T-cell (primary cell): ENCODE measurements at regions not wholly inside any gene's neighbourhood (a gene's known extent, or its start where the extent isn't known, plus 50 kb on each side); places are given as distances from the start of the nearest gene placed in this dataset.
"Not testable (repeated sequence)": the region's sequence is repeated elsewhere in the genome, so short reads cannot be mapped to it uniquely, and the experiment has no call there.

Source experiments
- ATAC-seq, 4 experiments: fragments of 200-7000 bp in 3 of 4; fragments of 150-1000 bp in 1 of 4; cut with Tn5 transposase; replicated peaks in 1 of 4; 1 replicate in 3 of 4; 2 replicates in 1 of 4; pipeline ENCODE4 v1.10.0; 2021; ENCODE audit warnings: moderate library complexity in 3 of 4, mild to moderate bottlenecking in 2 of 4, moderate number of reproducible peaks in 1 of 4
- CTCF ChIA-PET, 2 donors: fragments of 300-600 bp; sonication (Branson Sonifier 250); formaldehyde crosslinking; loops; one replicate each; lab custom pipeline; 2022; ENCODE audit warnings: antibody characterized with exemption in 2 of 2; lab: Charles Lee
- POLR2A ChIA-PET, 2 donors: fragments of 300-600 bp; sonication (Branson Sonifier 250); formaldehyde crosslinking; loops; one replicate each; lab custom pipeline; 2022; ENCODE audit warnings: antibody characterized with exemption in 2 of 2; lab: Charles Lee
- DNase-seq, 35 experiments: peaks; one replicate each; pipeline versions ENCODE4 v3.0.0 to v3.0.0-alpha.2; 2013 to 2023
- H3K27ac ChIP-seq: one replicate; pipeline ENCODE4 v1.5.1; 2013; ENCODE audit warnings: low read length
- H3K27me3 ChIP-seq, 2 experiments: replicated peaks in 1 of 2; 1 replicate in 1 of 2; 2 replicates in 1 of 2; pipeline versions ENCODE4 v1.6.1 to v1.7.0; 2013; ENCODE audit warnings: low read length in 1 of 2, mixed read lengths in 1 of 2; ENCODE audit not compliant: control insufficient read depth in 2 of 2, insufficient read depth in 2 of 2; ENCODE audit errors: extremely low read depth in 1 of 2
- H3K36me3 ChIP-seq, 2 donors: 1 replicate in 1 of 2; 2 replicates in 1 of 2; pipeline versions ENCODE4 v1.6.1 to v1.7.0; 2013; ENCODE audit warnings: low read length in 1 of 2; ENCODE audit not compliant: control insufficient read depth in 2 of 2, insufficient read depth in 1 of 2; ENCODE audit errors: extremely low read depth in 1 of 2
- H3K4me1 ChIP-seq, 2 experiments: 1 replicate in 1 of 2; 2 replicates in 1 of 2; pipeline versions ENCODE4 v1.6.1 to v1.7.0; 2013; ENCODE audit warnings: low read length in 2 of 2, mixed read lengths in 1 of 2; ENCODE audit not compliant: insufficient read depth in 2 of 2, control insufficient read depth in 1 of 2; ENCODE audit errors: extremely low read depth in 1 of 2
- H3K4me3 ChIP-seq, 2 donors: 1 replicate in 1 of 2; 2 replicates in 1 of 2; pipeline versions ENCODE4 v1.5.1 to v1.7.0; 2013; ENCODE audit warnings: mild to moderate bottlenecking in 2 of 2, low read length in 1 of 2, moderate library complexity in 1 of 2; ENCODE audit not compliant: control insufficient read depth in 1 of 2; ENCODE audit errors: extremely low read depth in 1 of 2
- H3K9me3 ChIP-seq: 2 replicates; pipeline ENCODE4 v1.7.0; 2013
- H3K27ac Mint-ChIP-seq, 2 donors: one replicate each; pipeline ENCODE4 v1.8.0; 2020 to 2021; ENCODE audit warnings: mild to moderate bottlenecking in 2 of 2, mixed read lengths in 2 of 2
- H3K27me3 Mint-ChIP-seq, 2 donors: one replicate each; pipeline ENCODE4 v1.8.0; 2021 to 2022; ENCODE audit warnings: mixed read lengths in 2 of 2
- H3K36me3 Mint-ChIP-seq: one replicate; pipeline ENCODE4 v1.8.0; 2021; ENCODE audit warnings: mixed read lengths
- H3K4me1 Mint-ChIP-seq, 3 donors: one replicate each; pipeline ENCODE4 v1.8.0; 2020 to 2022; ENCODE audit warnings: mixed read lengths in 3 of 3, mild to moderate bottlenecking in 1 of 3
- H3K4me3 Mint-ChIP-seq, 3 donors: one replicate each; pipeline ENCODE4 v1.8.0; 2020 to 2022; ENCODE audit warnings: mild to moderate bottlenecking in 3 of 3, mixed read lengths in 3 of 3, moderate library complexity in 3 of 3
- H3K9me3 Mint-ChIP-seq, 3 donors: one replicate each; pipeline ENCODE4 v1.8.0; 2020 to 2022; ENCODE audit warnings: mixed read lengths in 3 of 3
- WGBS: methylation state at CpG from one replicate; pipeline ENCODE4 v1.1.5; 2013; ENCODE audit warnings: missing lambda C conversion rate; ENCODE audit not compliant: insufficient coverage; 5-methylcytosine and 5-hydroxymethylcytosine counted together

- POLR2A ChIA-PET = no interaction called here
- no peak overlapping the region for H3K4me3 ChIP-seq
- no peak for DNase-seq
- no peaks in the 10 kb centered on the region for H3K36me3 Mint-ChIP-seq
- H3K36me3 ChIP-seq = no peaks in the 10 kb centered on the region
- H3K4me1 ChIP-seq = no peaks in the 10 kb centered on the region
- no peak overlapping the region for H3K27ac Mint-ChIP-seq
- no peak overlapping the region for H3K4me3 Mint-ChIP-seq
- no peaks in the 10 kb centered on the region for H3K9me3 Mint-ChIP-seq
- no peak for ATAC-seq
- CTCF ChIA-PET = no interaction called here
- no peaks in the 10 kb centered on the region for H3K4me1 Mint-ChIP-seq
- WGBS = 88% methylated on average over 9 of the region's 11 CpGs
- peaks cover 0 to 27% of the 10 kb centered on the region in 2 experiments for H3K27me3 ChIP-seq
- H3K9me3 ChIP-seq = no peaks in the 10 kb centered on the region
- peaks cover under 1 to 5% of the 10 kb centered on the region in 2 donors for H3K27me3 Mint-ChIP-seq
- no peak overlapping the region for H3K27ac ChIP-seq
Observed at GRCh38 chr9:135381762-135382310, 97.7 kb upstream of the PPP1R26 start.

DNA sequence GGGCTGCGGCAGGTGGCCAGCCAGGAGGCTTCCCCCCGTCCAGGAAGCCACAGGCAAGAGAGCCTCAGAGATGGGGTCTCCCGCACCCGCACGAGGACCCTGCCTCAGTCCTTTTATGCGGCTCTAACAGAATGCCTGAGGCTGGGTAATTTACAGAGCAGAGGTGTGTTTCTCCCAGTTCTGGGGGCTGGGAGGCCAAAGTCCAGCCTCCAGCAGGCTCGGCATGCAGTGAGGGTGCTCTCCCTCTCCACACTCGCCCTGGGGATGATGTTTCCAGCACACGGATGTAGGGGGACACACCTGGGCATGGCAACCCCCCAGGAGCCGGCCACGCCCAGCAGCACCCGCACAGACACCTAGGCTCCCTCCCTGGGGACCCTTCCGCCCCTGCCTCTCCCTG is 95.4 kb upstream of the PPP1R26 start:
- H3K36me3 ChIP-seq = no peaks in the 10 kb centered on the region
- ChIA-PET CTCF (no interaction called here), POLR2A (no interaction called here)
- H3K4me3 ChIP-seq = no peak overlapping the region
- Mint-ChIP-seq H3K9me3 (no peaks in the 10 kb centered on the region), H3K4me3 (no peak overlapping the region), H3K4me1 (no peaks in the 10 kb centered on the region), H3K36me3 (no peaks in the 10 kb centered on the region), H3K27ac (no peak overlapping the region), H3K27me3 (peaks cover 0 to 5% of the 10 kb centered on the region in 2 donors)
- H3K27me3 ChIP-seq = peaks cover 0 to 12% of the 10 kb centered on the region in 2 experiments
- no peaks in the 10 kb centered on the region for H3K9me3 ChIP-seq
- no peak for DNase-seq
- no peak overlapping the region for H3K27ac ChIP-seq
- no peak for ATAC-seq
- no peaks in the 10 kb centered on the region for H3K4me1 ChIP-seq
- WGBS = 77% methylated on average over 11 of the region's 13 CpGs

GRCh38 chr9:135384815-135385405 is 94.7 kb upstream of the PPP1R26 start:
- CTCF ChIA-PET, H3K4me1 ChIP-seq, DNase-seq, H3K27me3 Mint-ChIP-seq, H3K36me3 Mint-ChIP-seq, H3K4me3 ChIP-seq, POLR2A ChIA-PET, ATAC-seq, H3K4me3 Mint-ChIP-seq, H3K9me3 Mint-ChIP-seq, H3K4me1 Mint-ChIP-seq, H3K9me3 ChIP-seq, H3K27ac ChIP-seq, H3K27ac Mint-ChIP-seq, H3K36me3 ChIP-seq: not testable (repeated sequence)
- WGBS = 96% methylated on average over 2 of the region's 7 CpGs
- peaks cover 0 to 15% of the 10 kb centered on the region in 2 experiments for H3K27me3 ChIP-seq

- no peaks in the 10 kb centered on the region for H3K4me1 ChIP-seq
- peaks cover 0 to 21% of the 10 kb centered on the region in 2 experiments for H3K27me3 ChIP-seq
- Mint-ChIP-seq H3K36me3 (no peaks in the 10 kb centered on the region), H3K4me1 (no peaks in the 10 kb centered on the region), H3K9me3 (no peaks in the 10 kb centered on the region), H3K27ac (no peak overlapping the region), H3K4me3 (no peak overlapping the region), H3K27me3 (peaks cover 2 to 9% of the 10 kb centered on the region in 2 donors)
- CTCF ChIA-PET = no interaction called here
- 56% methylated on average over 7 of the region's 7 CpGs for WGBS
- DNase-seq = no peak
- H3K36me3 ChIP-seq = no peaks in the 10 kb centered on the region
- POLR2A ChIA-PET = no interaction called here
- no peak overlapping the region for H3K27ac ChIP-seq
- no peak for ATAC-seq
- no peak overlapping the region for H3K4me3 ChIP-seq
- H3K9me3 ChIP-seq = no peaks in the 10 kb centered on the region
Observed at GRCh38 chr9:135385793-135386192, 93.8 kb upstream of the PPP1R26 start.

DNA sequence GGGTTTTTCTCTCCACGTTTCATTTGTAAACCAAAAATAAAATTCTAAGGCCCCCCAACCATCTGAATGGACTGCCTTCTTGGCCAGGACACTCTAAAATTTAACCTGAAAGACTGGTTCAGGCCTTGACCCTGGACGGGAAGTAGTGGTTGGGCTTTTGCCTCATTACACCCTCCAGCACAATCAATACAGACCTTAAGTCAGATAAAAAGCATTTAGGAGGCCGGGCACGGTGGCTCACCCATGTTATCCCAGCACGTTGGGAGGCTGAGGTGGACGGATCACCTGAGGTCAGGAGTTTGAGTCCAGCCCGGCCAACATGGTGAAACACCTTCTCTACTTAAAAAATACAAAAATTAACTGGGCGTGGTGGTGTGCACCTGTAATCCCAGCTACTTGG is 91.6 kb upstream of the PPP1R26 start:
- Histone ChIP-seq H3K27ac (no peak overlapping the region), H3K4me1 (no peaks in the 10 kb centered on the region), H3K4me3 (no peak overlapping the region), H3K36me3 (no peaks in the 10 kb centered on the region), H3K9me3 (no peaks in the 10 kb centered on the region), H3K27me3 (peaks cover 0 to 32% of the 10 kb centered on the region in 2 experiments)
- Mint-ChIP-seq H3K9me3 (no peaks in the 10 kb centered on the region), H3K4me1 (no peaks in the 10 kb centered on the region), H3K27me3 (peaks cover 2 to 4% of the 10 kb centered on the region in 2 donors), H3K27ac (no peak overlapping the region), H3K36me3 (no peaks in the 10 kb centered on the region), H3K4me3 (no peak overlapping the region)
- ChIA-PET POLR2A (no interaction called here), CTCF (no interaction called here)
- ATAC-seq (no peak), DNase-seq (no peak)
- WGBS = 60% methylated on average over 2 of the region's 8 CpGs

- no peak overlapping the region for H3K4me3 ChIP-seq
- no peaks in the 10 kb centered on the region for H3K9me3 Mint-ChIP-seq
- no peaks in the 10 kb centered on the region for H3K9me3 ChIP-seq
- DNase-seq (no peak), ATAC-seq (no peak)
- H3K4me1 ChIP-seq = no peaks in the 10 kb centered on the region
- H3K36me3 Mint-ChIP-seq = no peaks in the 10 kb centered on the region
- peaks cover 0 to 33% of the 10 kb centered on the region in 2 experiments for H3K27me3 ChIP-seq
- no peak overlapping the region for H3K27ac ChIP-seq
- WGBS = 89% methylated on average over 5 of the region's 8 CpGs
- POLR2A ChIA-PET = no interaction called here
- no peak overlapping the region for H3K27ac Mint-ChIP-seq
- no peaks in the 10 kb centered on the region for H3K4me1 Mint-ChIP-seq
- peaks cover 4% of the 10 kb centered on the region in 2 donors for H3K27me3 Mint-ChIP-seq
- H3K4me3 Mint-ChIP-seq = no peak overlapping the region
- no peaks in the 10 kb centered on the region for H3K36me3 ChIP-seq
- CTCF ChIA-PET = no interaction called here
Observed at GRCh38 chr9:135388530-135388929, 91.1 kb upstream of the PPP1R26 start.
